ENCODE measurements at regions not wholly inside any gene's neighbourhood (a gene's known extent, or its start where the extent isn't known, plus 50 kb on each side); places are given as distances from the start of the nearest gene placed in this dataset.

- intact Hi-C loops (cut with DNase I), result loop anchor here in 1 of 10 donors (10.0 kb wide), 1 partner anchor 101 kb away; no protein-coding TSS in a partner anchor
- 80 to 89% (median 85%) methylated on average over 12 to 18 of the region's 18 CpGs for WGBS, 4 donors
Observed at GRCh38 chr11:69545976-69546617, 64.6 kb downstream of the LINC01488 start.

GRCh38 chr11:69546735-69547370, 65.4 kb downstream of the LINC01488 start:
- no peak for TF ChIP-seq POLR2A (IDR thresholded peaks at IDR 0.05)
- TF ChIP-seq, protein P1, sequence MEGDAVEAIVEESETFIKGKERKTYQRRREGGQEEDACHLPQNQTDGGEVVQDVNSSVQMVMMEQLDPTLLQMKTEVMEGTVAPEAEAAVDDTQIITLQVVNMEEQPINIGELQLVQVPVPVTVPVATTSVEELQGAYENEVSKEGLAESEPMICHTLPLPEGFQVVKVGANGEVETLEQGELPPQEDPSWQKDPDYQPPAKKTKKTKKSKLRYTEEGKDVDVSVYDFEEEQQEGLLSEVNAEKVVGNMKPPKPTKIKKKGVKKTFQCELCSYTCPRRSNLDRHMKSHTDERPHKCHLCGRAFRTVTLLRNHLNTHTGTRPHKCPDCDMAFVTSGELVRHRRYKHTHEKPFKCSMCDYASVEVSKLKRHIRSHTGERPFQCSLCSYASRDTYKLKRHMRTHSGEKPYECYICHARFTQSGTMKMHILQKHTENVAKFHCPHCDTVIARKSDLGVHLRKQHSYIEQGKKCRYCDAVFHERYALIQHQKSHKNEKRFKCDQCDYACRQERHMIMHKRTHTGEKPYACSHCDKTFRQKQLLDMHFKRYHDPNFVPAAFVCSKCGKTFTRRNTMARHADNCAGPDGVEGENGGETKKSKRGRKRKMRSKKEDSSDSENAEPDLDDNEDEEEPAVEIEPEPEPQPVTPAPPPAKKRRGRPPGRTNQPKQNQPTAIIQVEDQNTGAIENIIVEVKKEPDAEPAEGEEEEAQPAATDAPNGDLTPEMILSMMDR (IDR thresholded peaks at IDR 0.05), result no peak
- ATAC-seq (no peak), DNase-seq (no peak)
- H3K27me3 ChIP-seq, result no peaks in the 10 kb centered on the region
- H3K36me3 ChIP-seq, result no peaks in the 10 kb centered on the region
- no peak overlapping the region for H3K27ac ChIP-seq
- no peak overlapping the region for H3K4me3 ChIP-seq
- H3K4me1 ChIP-seq, result peaks cover 0 to 1% (median 0%) of the 10 kb centered on the region in 12 donors
- intact Hi-C loops (cut with DNase I), result loop anchor here in 1 of 10 donors (10.0 kb wide), 1 partner anchor 102 kb away; no protein-coding TSS in a partner anchor
- 85 to 94% (median 88%) methylated on average over 16 of the region's 16 CpGs for WGBS, 4 donors
- peaks cover 0 to 41% (median 25%) of the 10 kb centered on the region in 12 donors for H3K9me3 ChIP-seq

More at GRCh38 chr11:69545976-69546617, 64.6 kb downstream of the LINC01488 start:
- ATAC-seq (peak in 2 of 4 donors; percentile 49 to 53), DNase-seq (no peak)
- peaks cover 0 to 9% (median 4%) of the 10 kb centered on the region in 12 donors for H3K4me1 ChIP-seq
- H3K27me3 ChIP-seq, result no peaks in the 10 kb centered on the region
- no peak for TF ChIP-seq POLR2A (IDR thresholded peaks at IDR 0.05)
- TF ChIP-seq, protein P1 (IDR thresholded peaks at IDR 0.05), result no peak
- H3K4me3 ChIP-seq, result no peak overlapping the region
- H3K9me3 ChIP-seq, result peaks cover 0 to 34% (median 20%) of the 10 kb centered on the region in 12 donors
- no peak overlapping the region for H3K27ac ChIP-seq
- no peaks in the 10 kb centered on the region for H3K36me3 ChIP-seq

GRCh38 chr11:69550846-69551245, 69.4 kb downstream of the LINC01488 start:
- 81 to 87% (median 84%) methylated on average over 1 of the region's 1 CpG for WGBS, 4 donors
- H3K27ac ChIP-seq, result no peak overlapping the region
- DNase-seq (no peak), ATAC-seq (no peak)
- no peaks in the 10 kb centered on the region for H3K4me1 ChIP-seq
- H3K27me3 ChIP-seq, result no peaks in the 10 kb centered on the region
- TF ChIP-seq POLR2A (IDR thresholded peaks at IDR 0.05), result no peak
- TF ChIP-seq, protein P1 (IDR thresholded peaks at IDR 0.05), result no peak
- no peaks in the 10 kb centered on the region for H3K36me3 ChIP-seq
- intact Hi-C loops (cut with DNase I), result no loop called here
- no peak overlapping the region for H3K4me3 ChIP-seq
- peaks cover 0 to 44% (median 25%) of the 10 kb centered on the region in 12 donors for H3K9me3 ChIP-seq

DNA sequence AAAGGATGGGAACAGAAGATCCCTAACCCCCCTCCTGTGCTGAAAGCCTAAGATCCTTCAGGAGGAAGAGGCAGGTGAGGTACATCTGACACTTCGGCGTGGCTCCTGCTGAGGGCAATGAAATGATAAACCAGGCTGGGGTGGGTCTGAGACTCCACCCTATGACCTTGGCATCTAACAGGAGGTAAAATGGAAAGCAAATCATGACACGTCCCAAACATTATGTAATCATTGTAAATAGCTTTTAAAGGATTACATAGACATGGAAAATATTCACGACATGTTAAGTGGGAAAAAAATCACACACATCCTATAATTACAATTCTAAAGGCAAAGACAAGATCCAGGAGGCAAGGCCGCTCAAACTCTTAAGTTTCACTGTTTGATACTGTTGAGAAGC, 70.5 kb downstream of the LINC01488 start:
- TF ChIP-seq POLR2A (IDR thresholded peaks at IDR 0.05), result no peak
- TF ChIP-seq, protein P1 (IDR thresholded peaks at IDR 0.05), result no peak
- H3K27me3 ChIP-seq, result no peaks in the 10 kb centered on the region
- WGBS, 4 donors, result 76 to 83% (median 79%) methylated on average over 5 of the region's 5 CpGs
- no peak for DNase-seq
- H3K27ac ChIP-seq, result no peak overlapping the region
- no peak for ATAC-seq
- no peak overlapping the region for H3K4me3 ChIP-seq
- no peaks in the 10 kb centered on the region for H3K4me1 ChIP-seq
- intact Hi-C loops (cut with DNase I), result no loop called here
- no peaks in the 10 kb centered on the region for H3K36me3 ChIP-seq
- H3K9me3 ChIP-seq, result peaks cover 0 to 44% (median 25%) of the 10 kb centered on the region in 12 donors
